ENCODE measurements at regions not wholly inside any gene's neighbourhood (a gene's known extent, or its start where the extent isn't known, plus 50 kb on each side); places are given as distances from the start of the nearest gene placed in this dataset.

DNA sequence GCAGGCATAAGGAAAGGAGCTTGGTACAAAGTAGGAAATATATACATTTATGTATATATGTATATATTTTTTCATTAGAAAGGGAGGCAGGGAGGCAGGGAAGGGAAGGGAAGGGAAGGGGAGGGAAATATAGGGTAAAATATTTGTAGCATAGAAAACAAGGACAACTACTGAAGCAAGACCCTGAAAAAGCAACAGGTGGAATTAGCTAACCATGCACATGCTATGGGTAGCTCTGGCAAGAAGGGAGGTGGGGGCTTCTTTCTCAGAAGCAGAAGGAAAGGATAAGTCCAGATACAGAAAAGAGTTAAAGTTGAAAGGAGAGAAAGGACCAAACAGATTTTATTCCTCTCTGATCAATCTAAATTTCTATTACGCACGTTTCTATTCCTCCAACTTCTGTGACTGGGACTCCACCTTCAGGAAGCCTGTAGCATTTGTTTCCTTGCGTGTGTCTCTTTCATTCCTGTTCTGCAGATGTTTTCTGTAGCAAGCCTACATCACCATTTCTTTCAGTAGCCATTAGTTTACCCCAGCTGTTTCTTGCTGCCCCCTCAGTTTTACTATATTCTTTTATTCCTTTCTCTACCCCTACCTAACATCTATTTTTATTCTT is 82.9 kb downstream of the OR13H1 start:
- in situ Hi-C loops (cut with MboI; ENCODE audit: low pct_unique_long_range_greater_than_20kb, low sequenced_read_pairs, unreplicated experiment), result no loop called here
- TF ChIP-seq, protein P1, sequence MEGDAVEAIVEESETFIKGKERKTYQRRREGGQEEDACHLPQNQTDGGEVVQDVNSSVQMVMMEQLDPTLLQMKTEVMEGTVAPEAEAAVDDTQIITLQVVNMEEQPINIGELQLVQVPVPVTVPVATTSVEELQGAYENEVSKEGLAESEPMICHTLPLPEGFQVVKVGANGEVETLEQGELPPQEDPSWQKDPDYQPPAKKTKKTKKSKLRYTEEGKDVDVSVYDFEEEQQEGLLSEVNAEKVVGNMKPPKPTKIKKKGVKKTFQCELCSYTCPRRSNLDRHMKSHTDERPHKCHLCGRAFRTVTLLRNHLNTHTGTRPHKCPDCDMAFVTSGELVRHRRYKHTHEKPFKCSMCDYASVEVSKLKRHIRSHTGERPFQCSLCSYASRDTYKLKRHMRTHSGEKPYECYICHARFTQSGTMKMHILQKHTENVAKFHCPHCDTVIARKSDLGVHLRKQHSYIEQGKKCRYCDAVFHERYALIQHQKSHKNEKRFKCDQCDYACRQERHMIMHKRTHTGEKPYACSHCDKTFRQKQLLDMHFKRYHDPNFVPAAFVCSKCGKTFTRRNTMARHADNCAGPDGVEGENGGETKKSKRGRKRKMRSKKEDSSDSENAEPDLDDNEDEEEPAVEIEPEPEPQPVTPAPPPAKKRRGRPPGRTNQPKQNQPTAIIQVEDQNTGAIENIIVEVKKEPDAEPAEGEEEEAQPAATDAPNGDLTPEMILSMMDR (IDR thresholded peaks at IDR 0.05; ENCODE audit: extremely low read depth, insufficient read depth, missing control alignments), result no peak
- no peak for DNase-seq (ENCODE audit: low spot score)

GRCh38 chrX:131630534-131630933 is 86.7 kb downstream of the OR13H1 start:
- no peak for DNase-seq (ENCODE audit: low spot score)
- TF ChIP-seq, protein P1 (IDR thresholded peaks at IDR 0.05; ENCODE audit: extremely low read depth, insufficient read depth, missing control alignments), result no peak
- in situ Hi-C loops (cut with MboI; ENCODE audit: low pct_unique_long_range_greater_than_20kb, low sequenced_read_pairs, unreplicated experiment), result no loop called here

DNA sequence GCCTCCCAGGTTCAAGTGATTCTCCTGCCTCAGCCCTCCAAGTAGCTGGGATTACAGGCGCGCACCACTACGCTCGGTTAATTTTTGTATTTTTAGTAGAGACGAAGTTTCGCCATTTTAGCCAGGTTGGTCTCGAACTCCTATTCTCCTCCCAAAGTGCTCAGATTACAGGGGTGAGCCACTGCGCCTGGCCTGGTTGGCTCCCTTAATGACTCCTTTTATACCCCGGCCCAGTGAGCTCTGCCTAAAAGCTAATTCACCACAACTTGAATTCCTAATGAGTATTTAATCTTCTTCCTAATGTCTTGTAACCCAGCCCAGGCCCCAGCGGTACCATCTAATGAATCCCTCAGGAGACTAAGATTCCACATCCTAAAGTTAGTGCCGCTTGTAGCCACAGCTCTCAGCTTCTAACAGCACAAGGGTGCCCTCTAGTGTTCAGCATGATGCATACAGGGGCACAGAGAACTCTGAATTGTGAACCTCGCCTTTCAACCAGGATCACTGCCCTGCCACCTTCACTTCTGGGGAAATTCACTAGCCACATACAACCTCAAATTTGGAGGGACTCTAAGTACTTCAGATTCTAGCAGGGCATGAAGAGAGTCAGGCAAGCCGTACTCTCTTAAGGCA is 89.5 kb downstream of the OR13H1 start:
- in situ Hi-C loops (cut with MboI; ENCODE audit: low pct_unique_long_range_greater_than_20kb, low sequenced_read_pairs, unreplicated experiment), result no loop called here
- DNase-seq (ENCODE audit: low spot score), result peak; percentile 46
- TF ChIP-seq, protein P1 (IDR thresholded peaks at IDR 0.05; ENCODE audit: extremely low read depth, insufficient read depth, missing control alignments), result peak; percentile 91

GRCh38 chrX:131634900-131635299 is 91.0 kb downstream of the OR13H1 start:
- TF ChIP-seq, protein P1 (IDR thresholded peaks at IDR 0.05; ENCODE audit: extremely low read depth, insufficient read depth, missing control alignments), result no peak
- no peak for DNase-seq (ENCODE audit: low spot score)
- in situ Hi-C loops (cut with MboI; ENCODE audit: low pct_unique_long_range_greater_than_20kb, low sequenced_read_pairs, unreplicated experiment), result no loop called here

DNA sequence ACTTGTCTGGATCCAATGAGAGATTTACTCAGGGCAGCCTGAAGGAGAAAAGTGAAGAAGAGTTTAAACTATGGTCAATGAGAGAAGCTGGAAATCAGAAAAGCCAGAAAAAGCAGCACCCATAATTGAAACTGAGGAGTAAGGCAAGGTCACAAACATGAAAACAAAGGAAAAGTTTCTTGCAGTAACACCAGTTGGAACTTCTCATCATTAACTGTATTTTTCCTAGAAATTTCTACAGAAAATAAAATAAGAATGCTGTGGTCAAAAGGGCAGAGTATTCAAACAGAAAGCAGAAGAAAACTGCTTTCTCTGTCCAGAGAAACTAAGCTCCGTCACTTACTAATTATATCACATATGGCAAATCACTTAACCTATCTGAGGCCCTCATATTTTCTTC is 102.2 kb downstream of the OR13H1 start:
- TF ChIP-seq, protein P1 (IDR thresholded peaks at IDR 0.05; ENCODE audit: extremely low read depth, insufficient read depth, missing control alignments), result no peak
- in situ Hi-C loops (cut with MboI; ENCODE audit: low pct_unique_long_range_greater_than_20kb, low sequenced_read_pairs, unreplicated experiment), result no loop called here
- no peak for DNase-seq (ENCODE audit: low spot score)

GRCh38 chrX:131649741-131650140 is 105.9 kb downstream of the OR13H1 start:
- TF ChIP-seq, protein P1 (IDR thresholded peaks at IDR 0.05; ENCODE audit: extremely low read depth, insufficient read depth, missing control alignments), result no peak
- in situ Hi-C loops (cut with MboI; ENCODE audit: low pct_unique_long_range_greater_than_20kb, low sequenced_read_pairs, unreplicated experiment), result no loop called here
- no peak for DNase-seq (ENCODE audit: low spot score)

Data from GM13977 (cell line).